ENCODE measurements at regions not wholly inside any gene's neighbourhood (a gene's known extent, or its start where the extent isn't known, plus 50 kb on each side); places are given as distances from the start of the nearest gene placed in this dataset.

DNA sequence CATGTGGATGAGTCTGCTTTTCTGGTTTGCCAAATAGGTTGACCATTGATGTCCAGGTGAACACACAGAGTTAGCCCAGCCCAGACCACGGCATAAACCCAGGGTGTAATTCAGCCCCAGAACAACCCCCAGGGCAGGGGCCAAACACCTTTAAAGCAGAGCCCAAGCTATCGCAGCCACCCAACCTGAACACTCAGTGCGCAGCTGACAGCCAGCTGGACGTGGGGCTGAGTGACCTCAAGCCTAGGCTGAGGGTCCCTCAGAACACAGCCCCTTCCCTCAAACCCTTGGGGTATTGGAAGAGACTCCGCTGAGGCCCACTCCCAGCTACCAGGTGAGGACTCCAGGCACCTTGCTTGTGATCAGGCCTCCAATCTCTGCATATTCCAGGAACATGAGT is 161.5 kb upstream of the NECTIN1 start:
- CTCF ChIA-PET (ENCODE audit: low intra/inter-chr PET ratio, low total read pairs) = no interaction called here

DNA sequence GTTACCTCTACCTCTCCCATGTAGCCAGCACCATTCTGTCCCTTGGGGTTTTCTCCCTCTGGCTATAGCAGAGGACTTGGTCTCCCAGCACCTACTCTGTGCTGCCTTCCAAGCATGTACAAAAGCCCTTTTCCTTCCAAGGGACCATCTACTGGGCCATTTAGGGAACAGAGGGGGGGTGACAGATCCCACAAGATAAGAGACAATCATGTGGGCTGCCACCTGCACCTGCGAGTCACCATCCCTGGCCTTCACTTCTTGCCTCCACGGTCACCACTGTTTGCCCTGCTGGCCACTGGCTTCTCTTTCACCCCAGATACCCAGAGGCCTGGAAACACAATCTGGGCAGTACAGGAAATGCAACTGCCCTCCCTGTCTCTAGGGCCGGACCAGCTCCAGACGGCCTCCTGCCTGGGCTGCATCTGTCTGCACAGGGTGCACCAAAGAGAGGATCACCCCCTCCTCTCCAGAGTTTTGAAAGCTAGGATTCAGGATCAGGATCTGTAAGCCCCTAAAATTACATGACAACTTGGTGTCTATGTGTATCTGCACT is 160.8 kb upstream of the NECTIN1 start:
- Histone ChIP-seq H3K9ac (ENCODE audit: insufficient read depth, low read depth, low read length) (no peak overlapping the region), H2AFZ (ENCODE audit: low read length) (no peak overlapping the region), H3K27me3 (ENCODE audit: control insufficient read depth in 1 of 2, insufficient read depth in 2 of 2, low read length in 2 of 2) (peaks cover 1 to 52% of the 10 kb centered on the region in 2 experiments; a peak in 3 of 5 replicates), H3K4me3 (replicated peaks in 1 of 3; ENCODE audit: insufficient read depth in 1 of 3, low read depth in 2 of 3, low read length in 3 of 3) (no peak overlapping the region), H3K9me3 (ENCODE audit: low read length) (no peaks in the 10 kb centered on the region), H4K20me1 (ENCODE audit: insufficient read depth, low read length) (no peaks in the 10 kb centered on the region), H3K4me2 (ENCODE audit: low read depth, low read length) (no peak overlapping the region), H3K79me2 (ENCODE audit: insufficient read depth, low read length) (no peaks in the 10 kb centered on the region), H3K4me1 (ENCODE audit: insufficient read depth, low read length) (no peaks in the 10 kb centered on the region), H3K36me3 (replicated peaks in 1 of 2; ENCODE audit: control insufficient read depth in 1 of 2, insufficient read depth in 2 of 2, low read length in 2 of 2) (no peaks in the 10 kb centered on the region), H3K27ac (ENCODE audit: extremely low read length, insufficient read depth, low read length) (no peak overlapping the region)
- POLR2A ChIA-PET = no interaction called here
- ATAC-seq = no peak
- no peak for DNase-seq (ENCODE audit: low spot score)
- intact Hi-C loops (cut with micrococcal nuclease; ENCODE audit: unreplicated experiment) (no loop called here), in situ Hi-C loops (cut with HindIII; ENCODE audit: extremely low pct_ligation_motif_present, low pct_unique_long_range_greater_than_20kb) (no loop called here)
- CTCF ChIA-PET (ENCODE audit: low intra/inter-chr PET ratio, low total read pairs) = no interaction called here
- no TSS peak for BruUV-seq (replicated peaks)
- FAIRE-seq = no peak
- 7% methylated on average over 3 of the region's 4 CpGs for WGBS (ENCODE audit: low lambda C conversion rate)
- TF ChIP-seq ZNF235 (CRISPR knock-in tag; IDR thresholded peaks at IDR 0.05; ENCODE audit: borderline replicate concordance) (no peak), ZNF556 (CRISPR knock-in tag; IDR thresholded peaks at IDR 0.05; ENCODE audit: borderline replicate concordance) (no peak)
- TF ChIP-seq, protein P1, sequence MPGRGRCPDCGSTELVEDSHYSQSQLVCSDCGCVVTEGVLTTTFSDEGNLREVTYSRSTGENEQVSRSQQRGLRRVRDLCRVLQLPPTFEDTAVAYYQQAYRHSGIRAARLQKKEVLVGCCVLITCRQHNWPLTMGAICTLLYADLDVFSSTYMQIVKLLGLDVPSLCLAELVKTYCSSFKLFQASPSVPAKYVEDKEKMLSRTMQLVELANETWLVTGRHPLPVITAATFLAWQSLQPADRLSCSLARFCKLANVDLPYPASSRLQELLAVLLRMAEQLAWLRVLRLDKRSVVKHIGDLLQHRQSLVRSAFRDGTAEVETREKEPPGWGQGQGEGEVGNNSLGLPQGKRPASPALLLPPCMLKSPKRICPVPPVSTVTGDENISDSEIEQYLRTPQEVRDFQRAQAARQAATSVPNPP (CRISPR knock-in tag; IDR thresholded peaks at IDR 0.05) = no peak

More for the DNA sequence above, 161.5 kb upstream of the NECTIN1 start:
- Histone ChIP-seq H3K4me2 (ENCODE audit: low read depth, low read length) (no peak overlapping the region), H3K27me3 (ENCODE audit: control insufficient read depth in 1 of 2, insufficient read depth in 2 of 2, low read length in 2 of 2) (peaks cover 1 to 52% of the 10 kb centered on the region in 2 experiments; a peak in 3 of 5 replicates), H3K9me3 (ENCODE audit: low read length) (no peaks in the 10 kb centered on the region), H3K79me2 (ENCODE audit: insufficient read depth, low read length) (no peaks in the 10 kb centered on the region), H3K4me1 (ENCODE audit: insufficient read depth, low read length) (no peaks in the 10 kb centered on the region), H3K4me3 (replicated peaks in 1 of 3; ENCODE audit: insufficient read depth in 1 of 3, low read depth in 2 of 3, low read length in 3 of 3) (no peak overlapping the region), H4K20me1 (ENCODE audit: insufficient read depth, low read length) (no peaks in the 10 kb centered on the region), H3K9ac (ENCODE audit: insufficient read depth, low read depth, low read length) (no peak overlapping the region), H3K27ac (ENCODE audit: extremely low read length, insufficient read depth, low read length) (no peak overlapping the region), H2AFZ (ENCODE audit: low read length) (no peak overlapping the region), H3K36me3 (replicated peaks in 1 of 2; ENCODE audit: control insufficient read depth in 1 of 2, insufficient read depth in 2 of 2, low read length in 2 of 2) (no peaks in the 10 kb centered on the region)
- DNase-seq (ENCODE audit: low spot score) = no peak
- WGBS (ENCODE audit: low lambda C conversion rate) = 54% methylated on average over 5 of the region's 5 CpGs
- TF ChIP-seq, protein P2, sequence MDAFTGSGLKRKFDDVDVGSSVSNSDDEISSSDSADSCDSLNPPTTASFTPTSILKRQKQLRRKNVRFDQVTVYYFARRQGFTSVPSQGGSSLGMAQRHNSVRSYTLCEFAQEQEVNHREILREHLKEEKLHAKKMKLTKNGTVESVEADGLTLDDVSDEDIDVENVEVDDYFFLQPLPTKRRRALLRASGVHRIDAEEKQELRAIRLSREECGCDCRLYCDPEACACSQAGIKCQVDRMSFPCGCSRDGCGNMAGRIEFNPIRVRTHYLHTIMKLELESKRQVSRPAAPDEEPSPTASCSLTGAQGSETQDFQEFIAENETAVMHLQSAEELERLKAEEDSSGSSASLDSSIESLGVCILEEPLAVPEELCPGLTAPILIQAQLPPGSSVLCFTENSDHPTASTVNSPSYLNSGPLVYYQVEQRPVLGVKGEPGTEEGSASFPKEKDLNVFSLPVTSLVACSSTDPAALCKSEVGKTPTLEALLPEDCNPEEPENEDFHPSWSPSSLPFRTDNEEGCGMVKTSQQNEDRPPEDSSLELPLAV (CRISPR knock-in tag; conservative IDR thresholded peaks at IDR 0.05; ENCODE audit: low read depth) = no peak
- no peak for TF ChIP-seq YEATS4 (CRISPR knock-in tag; IDR thresholded peaks at IDR 0.05; ENCODE audit: borderline replicate concordance)
- no peak for TF ChIP-seq ZNF333 (CRISPR knock-in tag; IDR thresholded peaks at IDR 0.05; ENCODE audit: borderline replicate concordance)
- no peak for TF ChIP-seq PHB2 (IDR thresholded peaks at IDR 0.05; ENCODE audit: partially characterized antibody)
- no peak for TF ChIP-seq ZNF83 (CRISPR knock-in tag; IDR thresholded peaks at IDR 0.05; ENCODE audit: borderline replicate concordance)
- TF ChIP-seq WIZ (CRISPR knock-in tag; IDR thresholded peaks at IDR 0.05) = no peak
- TF ChIP-seq ZNF816 (CRISPR knock-in tag; IDR thresholded peaks at IDR 0.05; ENCODE audit: borderline replicate concordance) = no peak
- TF ChIP-seq HOXA7 (CRISPR knock-in tag; IDR thresholded peaks at IDR 0.05) = no peak
- TF ChIP-seq SIN3A (IDR thresholded peaks at IDR 0.05; ENCODE audit: borderline replicate concordance, low read depth, low read length) = no peak
- no peak for TF ChIP-seq ZNF781 (CRISPR knock-in tag; IDR thresholded peaks at IDR 0.05; ENCODE audit: borderline replicate concordance, not compliant biosample characterization)
- no peak for TF ChIP-seq DNMT1 (CRISPR knock-in tag; IDR thresholded peaks at IDR 0.05)
- no peak for TF ChIP-seq SMARCE1 (IDR thresholded peaks at IDR 0.05; ENCODE audit: borderline replicate concordance)
- no peak for TF ChIP-seq PPARG (CRISPR knock-in tag; conservative IDR thresholded peaks at IDR 0.05)
- TF ChIP-seq SRSF1 (optimal IDR thresholded peaks at IDR 0.05; ENCODE audit: low read depth, low read length) = no peak
- no peak for TF ChIP-seq ZKSCAN5 (CRISPR knock-in tag; IDR thresholded peaks at IDR 0.05)
- ATAC-seq = no peak
- intact Hi-C loops (cut with micrococcal nuclease; ENCODE audit: unreplicated experiment) (no loop called here), in situ Hi-C loops (cut with HindIII; ENCODE audit: extremely low pct_ligation_motif_present, low pct_unique_long_range_greater_than_20kb) (no loop called here)
- FAIRE-seq = no peak
- POLR2A ChIA-PET = no interaction called here
- BruUV-seq (replicated peaks) = no TSS peak

Measured in HepG2 (cell line).